Mesenchymal stem cell (in vitro differentiated cells and primary cell): ENCODE measurements at regions not wholly inside any gene's neighbourhood (a gene's known extent, or its start where the extent isn't known, plus 50 kb on each side); places are given as distances from the start of the nearest gene placed in this dataset.

ENCODE experiments used
- DNase-seq: peaks from one replicate; pipeline ENCODE4 v3.0.0-alpha.2; 2013
- H2AFZ ChIP-seq: one replicate; pipeline ENCODE4 v1.6.1; 2013; ENCODE audit warnings: low read depth, mild to moderate bottlenecking, control low read depth, inconsistent platforms, low read length, moderate library complexity
- H2AK5ac ChIP-seq: 2 replicates; pipeline ENCODE4 v1.6.1; 2013; ENCODE audit warnings: low read length, moderate library complexity, mild to moderate bottlenecking, inconsistent platforms; ENCODE audit not compliant: severe bottlenecking
- H2BK120ac ChIP-seq: one replicate; pipeline ENCODE4 v1.6.1; 2013; ENCODE audit warnings: low read depth, mild to moderate bottlenecking, inconsistent platforms, low read length, moderate library complexity
- H2BK12ac ChIP-seq, 2 experiments: one replicate each; pipeline ENCODE4 v1.6.1; 2013; ENCODE audit warnings: inconsistent platforms in 2 of 2, low read length in 2 of 2, mild to moderate bottlenecking in 2 of 2, moderate library complexity in 2 of 2, control low read depth in 1 of 2
- H2BK15ac ChIP-seq: one replicate; pipeline ENCODE4 v1.6.1; 2013; ENCODE audit warnings: mild to moderate bottlenecking, low read depth, inconsistent platforms; ENCODE audit not compliant: poor library complexity, severe bottlenecking
- H2BK5ac ChIP-seq: 2 replicates; pipeline ENCODE4 v1.6.1; 2013; ENCODE audit warnings: low read depth, mild to moderate bottlenecking, low read length, control low read depth, inconsistent platforms; ENCODE audit not compliant: poor library complexity, severe bottlenecking
- H3K14ac ChIP-seq, 2 experiments: one replicate each; pipeline ENCODE4 v1.6.1; 2013; ENCODE audit warnings: inconsistent platforms in 2 of 2, low read length in 2 of 2, control low read depth in 1 of 2, mild to moderate bottlenecking in 1 of 2, moderate library complexity in 1 of 2
- H3K18ac ChIP-seq, 2 experiments: one replicate each; pipeline ENCODE4 v1.6.1; 2013; ENCODE audit warnings: inconsistent platforms in 2 of 2, low read length in 2 of 2, control low read depth in 1 of 2, low read depth in 1 of 2, mild to moderate bottlenecking in 1 of 2
- H3K23ac ChIP-seq, 2 experiments: one replicate each; pipeline ENCODE4 v1.6.1; 2013; ENCODE audit warnings: inconsistent platforms in 2 of 2, low read length in 2 of 2, mild to moderate bottlenecking in 2 of 2, moderate library complexity in 2 of 2, control low read depth in 1 of 2
- H3K27ac ChIP-seq: 2 replicates; pipeline ENCODE4 v1.5.1; 2013; ENCODE audit warnings: mild to moderate bottlenecking, moderate library complexity, low read length, control low read depth, inconsistent platforms; ENCODE audit not compliant: poor library complexity, severe bottlenecking
- H3K27me3 ChIP-seq, 2 experiments: 2 replicates each; pipeline versions ENCODE4 v1.6.1 to v1.7.0; 2013; ENCODE audit warnings: low read length in 2 of 2, mild to moderate bottlenecking in 2 of 2, moderate library complexity in 2 of 2, control low read depth in 1 of 2, inconsistent platforms in 1 of 2; ENCODE audit not compliant: control insufficient read depth in 1 of 2, insufficient read depth in 1 of 2
- H3K36me3 ChIP-seq, 2 experiments: 2 replicates each; pipeline versions ENCODE4 v1.6.1 to v1.7.0; 2013; ENCODE audit warnings: low read length in 2 of 2, control low read depth in 1 of 2, inconsistent platforms in 1 of 2, low read depth in 1 of 2, mild to moderate bottlenecking in 1 of 2; ENCODE audit not compliant: insufficient read depth in 2 of 2, control insufficient read depth in 1 of 2
- H3K4ac ChIP-seq, 2 experiments: one replicate each; pipeline ENCODE4 v1.6.1; 2013; ENCODE audit warnings: inconsistent platforms in 2 of 2, low read length in 2 of 2, mild to moderate bottlenecking in 2 of 2, moderate library complexity in 2 of 2, control low read depth in 1 of 2, low read depth in 1 of 2
- H3K4me1 ChIP-seq: 2 replicates; pipeline ENCODE4 v1.6.1; 2013; ENCODE audit warnings: low read depth, low read length, control low read depth; ENCODE audit not compliant: control insufficient read depth, insufficient read depth
- H3K4me2 ChIP-seq: 2 replicates; pipeline ENCODE4 v1.6.1; 2013; ENCODE audit warnings: low read length, mild to moderate bottlenecking, inconsistent platforms; ENCODE audit not compliant: poor library complexity, severe bottlenecking
- H3K4me3 ChIP-seq, 2 experiments: 2 replicates each; pipeline versions ENCODE4 v1.5.1 to v1.7.0; 2013; ENCODE audit warnings: low read length in 2 of 2, mild to moderate bottlenecking in 2 of 2, control low read depth in 1 of 2, low read depth in 1 of 2; ENCODE audit not compliant: insufficient read depth in 1 of 2
- H3K79me1 ChIP-seq: replicated peaks from 2 replicates; pipeline ENCODE4 v1.6.1; 2013; ENCODE audit warnings: mild to moderate bottlenecking, control low read depth, low read length, inconsistent platforms; ENCODE audit not compliant: poor library complexity, severe bottlenecking
- H3K9ac ChIP-seq: 2 replicates; pipeline ENCODE4 v1.7.0; 2013; ENCODE audit warnings: mild to moderate bottlenecking, low read length, moderate library complexity
- H3K9me3 ChIP-seq: 2 replicates; pipeline ENCODE4 v1.7.0; 2013; ENCODE audit warnings: mild to moderate bottlenecking, low read length; ENCODE audit not compliant: control insufficient read depth
- H4K8ac ChIP-seq: one replicate; pipeline ENCODE4 v1.6.1; 2013; ENCODE audit warnings: inconsistent platforms, mild to moderate bottlenecking, low read length, moderate library complexity
- H4K91ac ChIP-seq: one replicate; pipeline ENCODE4 v1.6.1; 2013; ENCODE audit warnings: mild to moderate bottlenecking, low read length, inconsistent platforms
- WGBS: methylation state at CpG from one replicate; pipeline ENCODE4 v1.1.7; 2013; ENCODE audit warnings: mixed read lengths; 5-methylcytosine and 5-hydroxymethylcytosine counted together

DNA sequence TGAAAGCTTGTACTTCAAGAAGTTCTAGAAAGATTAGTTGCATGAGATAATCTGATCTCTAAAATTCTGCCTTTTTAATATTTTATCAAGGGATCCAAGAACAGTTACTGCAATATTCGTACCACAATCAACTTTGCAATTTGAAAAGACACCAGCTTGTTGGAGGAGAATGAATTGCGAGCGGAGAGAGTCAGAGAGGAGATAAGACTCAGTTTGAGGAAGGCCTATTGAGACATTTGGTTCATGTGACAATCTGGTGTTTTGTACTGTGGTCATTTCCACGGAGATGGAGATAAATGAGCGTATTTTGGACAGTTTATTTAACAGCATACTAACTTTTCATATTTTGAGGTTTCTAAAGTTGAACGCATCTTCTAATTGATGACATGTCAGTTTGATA, 1276.0 kb downstream of the EFNB2 start:
- WGBS = 98% methylated on average over 3 of the region's 6 CpGs
- Histone ChIP-seq H3K4me1 (no peaks in the 10 kb centered on the region), H2AFZ (no peak overlapping the region), H3K4me2 (no peak overlapping the region), H2BK12ac (no peak overlapping the region), H3K9ac (no peak overlapping the region), H3K9me3 (no peaks in the 10 kb centered on the region), H3K4ac (no peak overlapping the region), H3K27me3 (no peaks in the 10 kb centered on the region), H3K18ac (no peak overlapping the region), H3K27ac (no peak overlapping the region), H2AK5ac (no peak overlapping the region), H2BK5ac (no peak overlapping the region), H2BK15ac (no peak overlapping the region), H4K8ac (no peak overlapping the region), H3K36me3 (no peaks in the 10 kb centered on the region), H4K91ac (no peak overlapping the region), H3K4me3 (no peak overlapping the region), H3K79me1 (no peaks in the 10 kb centered on the region), H2BK120ac (no peak overlapping the region), H3K23ac (no peak overlapping the region), H3K14ac (no peak overlapping the region)
- DNase-seq = no peak

GRCh38 chr13:105255472-105255871, 1280.0 kb downstream of the EFNB2 start:
- H3K9me3 ChIP-seq = peaks cover 8% of the 10 kb centered on the region
- no peaks in the 10 kb centered on the region for H3K4me1 ChIP-seq
- no peak overlapping the region for H3K4me3 ChIP-seq
- no peaks in the 10 kb centered on the region for H3K36me3 ChIP-seq
- no peak overlapping the region for H4K8ac ChIP-seq
- no peak overlapping the region for H2BK120ac ChIP-seq
- H4K91ac ChIP-seq = no peak overlapping the region
- no peaks in the 10 kb centered on the region for H3K79me1 ChIP-seq
- H3K4ac ChIP-seq = no peak overlapping the region
- H3K27ac ChIP-seq = no peak overlapping the region
- H3K4me2 ChIP-seq = no peak overlapping the region
- no peak for DNase-seq
- no peak overlapping the region for H3K18ac ChIP-seq
- H3K9ac ChIP-seq = no peak overlapping the region
- WGBS = no CpG with 5 or more reads among the region's 1 CpG
- no peak overlapping the region for H2BK15ac ChIP-seq
- H2AFZ ChIP-seq = no peak overlapping the region
- no peak overlapping the region for H3K23ac ChIP-seq
- H3K14ac ChIP-seq = no peak overlapping the region
- H2BK12ac ChIP-seq = no peak overlapping the region
- H3K27me3 ChIP-seq = no peaks in the 10 kb centered on the region
- H2BK5ac ChIP-seq = no peak overlapping the region
- no peak overlapping the region for H2AK5ac ChIP-seq

GRCh38 chr13:105251293-105251692, 1284.2 kb downstream of the EFNB2 start:
- H3K9me3 ChIP-seq = peaks cover 12% of the 10 kb centered on the region
- no peak overlapping the region for H3K27ac ChIP-seq
- H2BK5ac ChIP-seq = no peak overlapping the region
- H2BK12ac ChIP-seq = no peak overlapping the region
- H2BK120ac ChIP-seq = no peak overlapping the region
- no peak overlapping the region for H4K8ac ChIP-seq
- H4K91ac ChIP-seq = no peak overlapping the region
- no peak overlapping the region for H3K14ac ChIP-seq
- H3K27me3 ChIP-seq = no peaks in the 10 kb centered on the region
- no peak overlapping the region for H3K23ac ChIP-seq
- no peak overlapping the region for H3K9ac ChIP-seq
- no peaks in the 10 kb centered on the region for H3K36me3 ChIP-seq
- no peak overlapping the region for H3K18ac ChIP-seq
- no peak overlapping the region for H2BK15ac ChIP-seq
- no peaks in the 10 kb centered on the region for H3K4me1 ChIP-seq
- no peak overlapping the region for H3K4me2 ChIP-seq
- DNase-seq = no peak
- no peak overlapping the region for H2AK5ac ChIP-seq
- no peak overlapping the region for H2AFZ ChIP-seq
- H3K4ac ChIP-seq = no peak overlapping the region
- H3K79me1 ChIP-seq = no peaks in the 10 kb centered on the region
- no peak overlapping the region for H3K4me3 ChIP-seq

DNA sequence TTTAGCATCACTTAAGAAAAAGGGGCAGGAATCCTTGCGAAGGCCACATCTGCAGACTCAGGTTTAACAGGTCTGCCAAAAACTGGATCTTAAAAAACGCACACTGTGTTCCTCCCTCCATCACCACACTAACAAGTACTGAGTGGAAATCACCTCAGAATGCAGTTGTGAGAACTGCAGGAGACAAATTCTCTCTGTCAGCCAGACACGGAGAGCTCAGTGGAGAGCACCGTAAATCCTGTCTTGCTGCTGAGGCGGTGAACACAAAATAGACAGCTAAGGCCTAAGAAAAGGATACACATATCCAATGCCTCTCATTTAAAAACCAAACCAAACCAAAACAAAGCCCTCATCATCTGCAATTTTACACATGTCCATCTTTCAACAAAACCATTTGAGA, 1287.6 kb downstream of the EFNB2 start:
- WGBS = 64% methylated on average over 5 of the region's 5 CpGs
- no peak overlapping the region for H4K91ac ChIP-seq
- H3K23ac ChIP-seq = no peak overlapping the region
- no peak for DNase-seq
- H2AK5ac ChIP-seq = no peak overlapping the region
- no peak overlapping the region for H3K9ac ChIP-seq
- H2BK12ac ChIP-seq = no peak overlapping the region
- no peaks in the 10 kb centered on the region for H3K27me3 ChIP-seq
- H3K4me3 ChIP-seq = no peak overlapping the region
- H2BK120ac ChIP-seq = no peak overlapping the region
- peaks cover 12% of the 10 kb centered on the region for H3K9me3 ChIP-seq
- no peaks in the 10 kb centered on the region for H3K79me1 ChIP-seq
- H3K4me1 ChIP-seq = no peaks in the 10 kb centered on the region
- no peak overlapping the region for H3K14ac ChIP-seq
- no peak overlapping the region for H3K18ac ChIP-seq
- no peak overlapping the region for H3K4ac ChIP-seq
- H3K36me3 ChIP-seq = no peaks in the 10 kb centered on the region
- no peak overlapping the region for H3K4me2 ChIP-seq
- H2BK5ac ChIP-seq = no peak overlapping the region
- H3K27ac ChIP-seq = no peak overlapping the region
- no peak overlapping the region for H4K8ac ChIP-seq
- H2AFZ ChIP-seq = no peak overlapping the region
- no peak overlapping the region for H2BK15ac ChIP-seq
